NT2/D1 (cell line): ENCODE measurements at regions not wholly inside any gene's neighbourhood (a gene's known extent, or its start where the extent isn't known, plus 50 kb on each side); places are given as distances from the start of the nearest gene placed in this dataset.

ENCODE experiments used
- SUZ12 ChIP-seq: IDR thresholded peaks from 2 replicates; pipeline ENCODE4 v1.6.1; 2011; ENCODE audit not compliant: insufficient read length, insufficient read depth; ENCODE audit errors: extremely low read depth
- YY1 ChIP-seq: IDR thresholded peaks from 2 replicates; pipeline ENCODE4 v1.6.1; 2011; ENCODE audit not compliant: insufficient read length, insufficient read depth
- ZNF274 ChIP-seq: IDR thresholded peaks from 2 replicates; pipeline ENCODE4 v1.6.1; 2011; ENCODE audit warnings: mild to moderate bottlenecking, low read depth, low read length

DNA sequence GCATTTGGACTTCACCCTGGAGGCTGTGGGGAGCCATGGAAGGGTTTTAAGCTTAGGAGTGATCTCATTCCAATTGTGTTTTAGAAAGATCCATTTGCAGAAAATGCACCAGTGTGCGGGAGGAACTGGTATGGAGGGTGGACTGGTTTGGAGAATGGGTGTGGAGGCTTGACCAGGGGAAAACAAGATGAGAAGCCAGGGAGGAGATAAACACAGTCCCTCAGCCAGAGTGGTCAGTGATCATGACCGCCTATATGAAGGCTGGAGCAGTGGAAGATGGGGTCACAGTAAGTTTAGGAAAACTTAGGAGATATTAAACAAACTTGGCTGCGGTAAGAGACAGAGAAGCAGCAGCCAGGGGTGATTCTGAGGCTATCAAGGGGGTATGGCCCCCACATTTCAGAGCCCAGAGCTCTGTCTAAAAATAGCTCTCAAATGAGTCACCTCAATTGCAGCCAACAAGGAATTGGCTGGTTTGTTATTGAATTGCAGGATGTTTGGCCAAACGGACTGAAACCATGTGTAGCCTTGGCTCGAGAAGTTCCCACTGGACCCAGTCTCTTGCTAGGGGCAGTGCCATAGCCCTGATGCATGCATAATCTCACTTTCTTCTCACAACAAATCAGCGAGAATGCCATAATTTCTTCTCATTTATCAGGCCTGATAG is 159.9 kb upstream of the TOP1 start:
- TF ChIP-seq ZNF274 (no peak), YY1 (no peak), SUZ12 (no peak)
